CD14-positive monocyte (primary cell): ENCODE measurements at regions not wholly inside any gene's neighbourhood (a gene's known extent, or its start where the extent isn't known, plus 50 kb on each side); places are given as distances from the start of the nearest gene placed in this dataset.
A peak's percentile ranks its signal among the peaks of the same experiment; 100 is the strongest.

ENCODE experiments used
- DNase-seq, 3 donors: peaks; one replicate each; pipeline ENCODE4 v3.0.0-alpha.2; 2011 to 2022
- H2AFZ ChIP-seq: 2 replicates; pipeline ENCODE4 v1.6.0; 2012; ENCODE audit warnings: mild to moderate bottlenecking, low read depth, low read length, inconsistent platforms; ENCODE audit not compliant: insufficient read depth, poor library complexity, severe bottlenecking
- H3K27ac ChIP-seq, 2 donors: 1 replicate in 1 of 2; 2 replicates in 1 of 2; pipeline ENCODE4 v1.5.1; 2012 to 2013; ENCODE audit warnings: low read length in 2 of 2, control low read depth in 1 of 2, inconsistent platforms in 1 of 2, low read depth in 1 of 2, mild to moderate bottlenecking in 1 of 2
- H3K27me3 ChIP-seq, 2 donors: one replicate each; pipeline versions ENCODE4 v1.6.0 to v1.6.1; 2011 to 2013; ENCODE audit warnings: low read length in 2 of 2; ENCODE audit not compliant: control insufficient read depth in 2 of 2, insufficient read depth in 2 of 2
- H3K36me3 ChIP-seq, 2 donors: replicated peaks in 1 of 2; 1 replicate in 1 of 2; 2 replicates in 1 of 2; pipeline versions ENCODE4 v1.5.1 to v1.6.1; 2012 to 2013; ENCODE audit warnings: low read length in 2 of 2, control low read depth in 1 of 2, inconsistent platforms in 1 of 2, mild to moderate bottlenecking in 1 of 2; ENCODE audit not compliant: insufficient read depth in 2 of 2, control insufficient read depth in 1 of 2
- H3K4me1 ChIP-seq, 2 donors: 1 replicate in 1 of 2; 2 replicates in 1 of 2; pipeline versions ENCODE4 v1.5.1 to v1.6.1; 2012 to 2013; ENCODE audit warnings: low read length in 2 of 2, control low read depth in 1 of 2, inconsistent platforms in 1 of 2, mild to moderate bottlenecking in 1 of 2, moderate library complexity in 1 of 2; ENCODE audit not compliant: insufficient read depth in 2 of 2, control insufficient read depth in 1 of 2
- H3K4me2 ChIP-seq: replicated peaks from 2 replicates; pipeline ENCODE3; 2012; ENCODE audit warnings: low read length, moderate library complexity, mild to moderate bottlenecking; ENCODE audit not compliant: poor library complexity, severe bottlenecking; ENCODE audit errors: extremely low read depth
- H3K4me3 ChIP-seq, 3 experiments: fragments of 200-600 bp in 1 of 3; sonication (generic) in 1 of 3; replicated peaks in 1 of 3; 1 replicate in 2 of 3; 2 replicates in 1 of 3; pipeline ENCODE4 v1.5.1; 2011 to 2013; ENCODE audit warnings: low read length in 3 of 3, mild to moderate bottlenecking in 3 of 3, control low read depth in 2 of 3, low read depth in 2 of 3, inconsistent platforms in 1 of 3, moderate library complexity in 1 of 3
- H3K79me2 ChIP-seq: 2 replicates; pipeline ENCODE4 v1.6.0; 2012; ENCODE audit warnings: mild to moderate bottlenecking, control low read depth, inconsistent platforms, low read length, moderate library complexity; ENCODE audit not compliant: insufficient read depth
- H3K9ac ChIP-seq: 2 replicates; pipeline ENCODE4 v1.6.0; 2017; ENCODE audit warnings: low read length, mild to moderate bottlenecking; ENCODE audit not compliant: insufficient read depth, poor library complexity, severe bottlenecking
- H3K9me3 ChIP-seq, 2 donors: replicated peaks in 1 of 2; 1 replicate in 1 of 2; 2 replicates in 1 of 2; pipeline versions ENCODE4 v1.5.1 to v1.6.1; 2012 to 2013; ENCODE audit warnings: low read length in 2 of 2, control low read depth in 1 of 2; ENCODE audit not compliant: control insufficient read depth in 1 of 2, insufficient read depth in 1 of 2
- H4K20me1 ChIP-seq: 2 replicates; pipeline ENCODE4 v1.6.0; 2012; ENCODE audit warnings: mild to moderate bottlenecking, low read length, control low read depth, moderate library complexity; ENCODE audit not compliant: insufficient read depth
- H3K27ac Mint-ChIP-seq, 7 donors: one replicate each; pipeline ENCODE4 v1.8.0; 2020; ENCODE audit warnings: mild to moderate bottlenecking in 7 of 7, mixed read lengths in 7 of 7, moderate library complexity in 6 of 7, inconsistent platforms in 2 of 7
- H3K27me3 Mint-ChIP-seq, 3 donors: one replicate each; pipeline ENCODE4 v1.8.0; 2021 to 2022; ENCODE audit warnings: low read depth in 3 of 3, mild to moderate bottlenecking in 3 of 3, mixed read lengths in 3 of 3, moderate library complexity in 3 of 3, inconsistent platforms in 1 of 3
- H3K36me3 Mint-ChIP-seq, 2 donors: one replicate each; pipeline ENCODE4 v1.8.0; 2020; ENCODE audit warnings: mixed read lengths in 2 of 2, inconsistent platforms in 1 of 2, mild to moderate bottlenecking in 1 of 2
- H3K4me1 Mint-ChIP-seq: one replicate; pipeline ENCODE4 v1.8.0; 2020; ENCODE audit warnings: mild to moderate bottlenecking, mixed read lengths
- H3K4me3 Mint-ChIP-seq, 2 donors: one replicate each; pipeline ENCODE4 v1.8.0; 2020; ENCODE audit warnings: mild to moderate bottlenecking in 2 of 2, mixed read lengths in 2 of 2, moderate library complexity in 1 of 2
- H3K9me3 Mint-ChIP-seq, 7 donors: one replicate each; pipeline ENCODE4 v1.8.0; 2020 to 2022; ENCODE audit warnings: mixed read lengths in 7 of 7, mild to moderate bottlenecking in 6 of 7, moderate library complexity in 6 of 7, inconsistent platforms in 2 of 7
- WGBS: methylation state at CpG from one replicate; pipeline ENCODE4 v1.1.5; 2013; ENCODE audit warnings: missing lambda C conversion rate; ENCODE audit not compliant: insufficient coverage; 5-methylcytosine and 5-hydroxymethylcytosine counted together
- intact Hi-C, 2 donors: fragments of 100-400 bp; cut with micrococcal nuclease; formaldehyde crosslinking; loops; one replicate each; pipeline versions ENCODE4 v1.15.0 to v1.15.1; 2023
- TF ChIP-seq, protein P1 (sequence below): fragments of 200-600 bp; IDR thresholded peaks from one replicate; pipeline ENCODE4 v1.8.0; 2022; ENCODE audit warnings: antibody characterized with exemption, mild to moderate bottlenecking

DNA sequence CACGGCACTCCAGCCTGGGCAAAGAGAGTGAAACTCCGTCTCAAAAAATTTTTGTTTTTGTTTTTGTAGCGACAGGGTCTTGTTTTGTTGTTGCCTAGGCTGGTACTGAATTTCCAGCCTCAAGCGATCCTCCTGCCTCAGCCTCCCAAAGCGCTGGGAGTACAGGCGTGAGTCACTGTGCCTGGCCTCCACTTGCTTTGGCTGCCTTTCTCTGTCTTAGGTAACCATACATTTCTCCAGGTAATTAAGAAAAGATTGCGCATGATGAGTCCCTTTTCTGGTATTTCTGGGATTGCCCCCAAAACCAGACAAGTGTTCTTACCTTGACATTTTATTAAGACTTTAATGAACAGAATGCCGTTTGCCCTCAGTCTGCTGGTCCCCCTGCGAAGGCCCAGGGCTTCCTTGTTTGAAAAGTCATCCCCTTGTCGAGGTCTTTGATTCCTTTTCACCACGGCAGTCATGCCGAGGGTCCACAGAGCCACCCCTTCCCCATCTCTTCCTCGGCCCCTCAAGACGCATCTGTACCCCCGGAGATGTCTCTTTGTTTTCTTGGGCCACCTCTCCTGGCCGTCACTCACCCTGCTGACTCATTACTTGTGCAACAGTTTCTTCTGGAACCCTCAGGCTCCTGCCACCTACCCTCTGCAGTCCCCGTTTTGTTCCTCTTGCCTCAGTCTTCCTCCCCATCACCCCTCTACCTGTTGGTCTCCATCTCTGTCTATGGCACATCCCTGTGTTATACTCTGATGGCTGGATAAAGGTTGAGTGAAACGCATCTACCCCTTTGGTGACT, 151.0 kb downstream of the SEC14L1 start:
- no peaks in the 10 kb centered on the region for H3K79me2 ChIP-seq
- WGBS = 71% methylated on average over 14 of the region's 18 CpGs
- no peaks in the 10 kb centered on the region for H4K20me1 ChIP-seq
- intact Hi-C loops = no loop called here
- no peak overlapping the region for H3K4me3 Mint-ChIP-seq
- H3K4me1 Mint-ChIP-seq = peaks cover 17% of the 10 kb centered on the region
- DNase-seq = peak in 1 of 3 donors; percentile 50
- no peak overlapping the region for H3K27ac ChIP-seq
- H3K4me1 ChIP-seq = peaks cover 7 to 20% of the 10 kb centered on the region in 2 donors
- peaks cover 0 to 1% of the 10 kb centered on the region in 2 donors for H3K36me3 Mint-ChIP-seq
- H3K9ac ChIP-seq = no peak overlapping the region
- no peaks in the 10 kb centered on the region for H3K27me3 ChIP-seq
- no peak overlapping the region for H3K27ac Mint-ChIP-seq
- H3K9me3 Mint-ChIP-seq = no peaks in the 10 kb centered on the region
- peaks cover 6 to 12% (median 6%) of the 10 kb centered on the region in 3 donors for H3K27me3 Mint-ChIP-seq
- H3K36me3 ChIP-seq = no peaks in the 10 kb centered on the region
- no peak overlapping the region for H2AFZ ChIP-seq
- H3K4me3 ChIP-seq = no peak overlapping the region
- TF ChIP-seq, protein P1, sequence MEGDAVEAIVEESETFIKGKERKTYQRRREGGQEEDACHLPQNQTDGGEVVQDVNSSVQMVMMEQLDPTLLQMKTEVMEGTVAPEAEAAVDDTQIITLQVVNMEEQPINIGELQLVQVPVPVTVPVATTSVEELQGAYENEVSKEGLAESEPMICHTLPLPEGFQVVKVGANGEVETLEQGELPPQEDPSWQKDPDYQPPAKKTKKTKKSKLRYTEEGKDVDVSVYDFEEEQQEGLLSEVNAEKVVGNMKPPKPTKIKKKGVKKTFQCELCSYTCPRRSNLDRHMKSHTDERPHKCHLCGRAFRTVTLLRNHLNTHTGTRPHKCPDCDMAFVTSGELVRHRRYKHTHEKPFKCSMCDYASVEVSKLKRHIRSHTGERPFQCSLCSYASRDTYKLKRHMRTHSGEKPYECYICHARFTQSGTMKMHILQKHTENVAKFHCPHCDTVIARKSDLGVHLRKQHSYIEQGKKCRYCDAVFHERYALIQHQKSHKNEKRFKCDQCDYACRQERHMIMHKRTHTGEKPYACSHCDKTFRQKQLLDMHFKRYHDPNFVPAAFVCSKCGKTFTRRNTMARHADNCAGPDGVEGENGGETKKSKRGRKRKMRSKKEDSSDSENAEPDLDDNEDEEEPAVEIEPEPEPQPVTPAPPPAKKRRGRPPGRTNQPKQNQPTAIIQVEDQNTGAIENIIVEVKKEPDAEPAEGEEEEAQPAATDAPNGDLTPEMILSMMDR = no peak
- H3K4me2 ChIP-seq = no peak overlapping the region
- H3K9me3 ChIP-seq = no peaks in the 10 kb centered on the region

DNA sequence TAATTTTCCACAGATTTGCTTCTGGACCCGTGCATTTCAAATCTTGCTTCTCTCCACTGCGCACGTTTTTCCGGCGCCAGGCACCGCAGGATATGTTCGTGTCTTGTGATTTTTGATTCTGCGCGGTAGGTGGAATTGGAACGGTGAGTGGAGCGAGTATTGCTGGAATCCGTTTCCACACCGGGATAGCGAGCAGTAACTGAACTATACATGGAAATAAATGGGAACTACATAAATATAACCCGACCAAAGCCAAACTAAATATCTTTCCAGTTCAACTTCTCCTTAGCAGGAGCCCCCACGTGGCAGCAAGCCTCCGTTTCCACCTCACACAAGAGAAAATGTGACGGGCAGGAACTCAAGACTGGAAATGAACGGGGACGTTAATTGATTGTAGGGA, 154.0 kb downstream of the SEC14L1 start:
- H3K27me3 Mint-ChIP-seq = peaks cover 1 to 8% (median 3%) of the 10 kb centered on the region in 3 donors
- H3K27ac Mint-ChIP-seq = no peak overlapping the region
- H3K4me1 Mint-ChIP-seq = peaks cover 17% of the 10 kb centered on the region
- DNase-seq = no peak
- H3K4me1 ChIP-seq = peaks cover 7 to 16% of the 10 kb centered on the region in 2 donors
- H3K36me3 Mint-ChIP-seq = no peaks in the 10 kb centered on the region
- no CpG with 5 or more reads among the region's 20 CpGs for WGBS
- no peak overlapping the region for H3K4me3 ChIP-seq
- no peak overlapping the region for H3K9ac ChIP-seq
- no peaks in the 10 kb centered on the region for H3K79me2 ChIP-seq
- peaks cover 0 to 4% (median 0%) of the 10 kb centered on the region in 7 donors for H3K9me3 Mint-ChIP-seq
- H3K4me3 Mint-ChIP-seq = no peak overlapping the region
- H4K20me1 ChIP-seq = no peaks in the 10 kb centered on the region
- no peak overlapping the region for H3K27ac ChIP-seq
- H3K9me3 ChIP-seq = no peaks in the 10 kb centered on the region
- TF ChIP-seq, protein P1 = no peak
- H3K36me3 ChIP-seq = no peaks in the 10 kb centered on the region
- H3K27me3 ChIP-seq = no peaks in the 10 kb centered on the region
- intact Hi-C loops = no loop called here
- H2AFZ ChIP-seq = no peak overlapping the region
- H3K4me2 ChIP-seq = no peak overlapping the region
